MM.1S (cell line): ENCODE measurements at regions not wholly inside any gene's neighbourhood (a gene's known extent, or its start where the extent isn't known, plus 50 kb on each side); places are given as distances from the start of the nearest gene placed in this dataset.

Experiments
- DNase-seq: peaks from one replicate; pipeline ENCODE4 v3.0.0-alpha.2; 2015
- H2AFZ ChIP-seq: fragments of 300-600 bp; sonication (generic); 2 replicates; pipeline ENCODE4 v1.6.0; 2016; ENCODE audit warnings: antibody characterized with exemption, low read length
- H3F3A ChIP-seq: fragments of 300-600 bp; sonication (generic); 2 replicates; pipeline ENCODE4 v1.6.1; 2016; ENCODE audit warnings: mild to moderate bottlenecking, antibody characterized with exemption, low read length, moderate library complexity, mixed read lengths; ENCODE audit not compliant: insufficient read depth
- H3K27ac ChIP-seq: fragments of 300-600 bp; sonication (generic); 2 replicates; pipeline ENCODE4 v1.5.1; 2016; ENCODE audit warnings: mild to moderate bottlenecking, low read length
- H3K27me3 ChIP-seq: fragments of 300-600 bp; sonication (generic); replicated peaks from 2 replicates; pipeline ENCODE4 v1.6.0; 2016; ENCODE audit warnings: low read length; ENCODE audit not compliant: insufficient read depth
- H3K36me3 ChIP-seq: fragments of 300-600 bp; sonication (generic); replicated peaks from 2 replicates; pipeline ENCODE4 v1.6.1; 2016; ENCODE audit warnings: mild to moderate bottlenecking, low read length, mixed read lengths; ENCODE audit not compliant: insufficient read depth
- H3K4me1 ChIP-seq: fragments of 300-600 bp; sonication (generic); 2 replicates; pipeline ENCODE4 v1.6.1; 2016; ENCODE audit warnings: low read length, mixed read lengths
- H3K4me2 ChIP-seq: fragments of 300-600 bp; sonication (generic); 2 replicates; pipeline ENCODE4 v1.6.0; 2016; ENCODE audit warnings: low read depth, low read length
- H3K4me3 ChIP-seq: fragments of 300-600 bp; sonication (generic); 2 replicates; pipeline ENCODE4 v1.5.1; 2016; ENCODE audit warnings: low read length, mixed read lengths
- H3K79me2 ChIP-seq: fragments of 300-600 bp; sonication (generic); 2 replicates; pipeline ENCODE4 v1.6.1; 2016; ENCODE audit warnings: mixed run types, low read length, mixed read lengths
- H3K9ac ChIP-seq: fragments of 300-600 bp; sonication (generic); 2 replicates; pipeline ENCODE4 v1.6.1; 2016; ENCODE audit warnings: low read length, mixed read lengths
- H3K9me2 ChIP-seq: fragments of 300-600 bp; sonication (generic); replicated peaks from 2 replicates; pipeline ENCODE4 v1.6.1; 2016; ENCODE audit warnings: mild to moderate bottlenecking, low read length, mixed read lengths; ENCODE audit not compliant: insufficient read depth
- H3K9me3 ChIP-seq: fragments of 300-600 bp; sonication (generic); replicated peaks from 2 replicates; pipeline ENCODE4 v1.6.1; 2016; ENCODE audit warnings: mild to moderate bottlenecking, low read length, mixed read lengths; ENCODE audit not compliant: insufficient read depth
- H4K20me1 ChIP-seq: fragments of 300-600 bp; sonication (generic); 2 replicates; pipeline ENCODE4 v1.6.1; 2016; ENCODE audit warnings: mild to moderate bottlenecking, low read length, moderate library complexity, mixed read lengths; ENCODE audit not compliant: insufficient read depth
- CTCF ChIP-seq: fragments of 300-600 bp; sonication (generic); IDR thresholded peaks from 2 replicates; pipeline ENCODE4 v1.5.1; 2016; ENCODE audit warnings: antibody characterized with exemption, low read length, mixed read lengths
- EZH2 ChIP-seq: fragments of 300-600 bp; sonication (generic); optimal IDR thresholded peaks from 2 replicates; pipeline ENCODE3; 2017; ENCODE audit warnings: low read depth, mild to moderate bottlenecking, antibody characterized with exemption, low read length, mixed read lengths
- EZH2phosphoT487 ChIP-seq: fragments of 300-600 bp; sonication (generic); IDR thresholded peaks from 2 replicates; pipeline ENCODE4 v1.6.1; 2018; ENCODE audit warnings: antibody characterized with exemption, low read length

- Histone ChIP-seq H2AFZ (no peak overlapping the region), H3K79me2 (no peaks in the 10 kb centered on the region), H3K36me3 (no peaks in the 10 kb centered on the region), H3K4me3 (no peak overlapping the region), H4K20me1 (no peaks in the 10 kb centered on the region), H3K27me3 (no peaks in the 10 kb centered on the region), H3K4me2 (no peak overlapping the region), H3K4me1 (no peaks in the 10 kb centered on the region), H3K9me3 (no peaks in the 10 kb centered on the region), H3K27ac (no peak overlapping the region), H3F3A (no peaks in the 10 kb centered on the region), H3K9ac (no peak overlapping the region), H3K9me2 (no peaks in the 10 kb centered on the region)
- no peak for DNase-seq
- TF ChIP-seq EZH2 = no peak
- no peak for TF ChIP-seq EZH2phosphoT487
- TF ChIP-seq CTCF = no peak
Measured at GRCh38 chr13:105509981-105510762, 1025.3 kb downstream of the EFNB2 start.

GRCh38 chr13:105506463-105506862, 1029.0 kb downstream of the EFNB2 start:
- Histone ChIP-seq H3K4me1 (no peaks in the 10 kb centered on the region), H3F3A (no peaks in the 10 kb centered on the region), H3K9me2 (no peaks in the 10 kb centered on the region), H4K20me1 (no peaks in the 10 kb centered on the region), H3K9me3 (no peaks in the 10 kb centered on the region), H3K27ac (no peak overlapping the region), H3K36me3 (no peaks in the 10 kb centered on the region), H3K27me3 (no peaks in the 10 kb centered on the region), H3K9ac (no peak overlapping the region), H2AFZ (no peak overlapping the region), H3K79me2 (no peaks in the 10 kb centered on the region), H3K4me2 (no peak overlapping the region), H3K4me3 (no peak overlapping the region)
- no peak for TF ChIP-seq CTCF
- no peak for TF ChIP-seq EZH2phosphoT487
- TF ChIP-seq EZH2 = no peak
- no peak for DNase-seq

GRCh38 chr13:105502193-105502592, 1033.3 kb downstream of the EFNB2 start:
- no peaks in the 10 kb centered on the region for H3F3A ChIP-seq
- no peak overlapping the region for H3K27ac ChIP-seq
- no peak for DNase-seq
- H3K9ac ChIP-seq = no peak overlapping the region
- H3K9me2 ChIP-seq = no peaks in the 10 kb centered on the region
- no peaks in the 10 kb centered on the region for H3K9me3 ChIP-seq
- TF ChIP-seq CTCF = no peak
- TF ChIP-seq EZH2phosphoT487 = no peak
- TF ChIP-seq EZH2 = no peak
- H4K20me1 ChIP-seq = no peaks in the 10 kb centered on the region
- H3K4me1 ChIP-seq = no peaks in the 10 kb centered on the region
- no peaks in the 10 kb centered on the region for H3K79me2 ChIP-seq
- no peak overlapping the region for H3K4me2 ChIP-seq
- H2AFZ ChIP-seq = no peak overlapping the region
- H3K27me3 ChIP-seq = no peaks in the 10 kb centered on the region
- no peak overlapping the region for H3K4me3 ChIP-seq
- H3K36me3 ChIP-seq = no peaks in the 10 kb centered on the region
